ENCODE measurements at regions not wholly inside any gene's neighbourhood (a gene's known extent, or its start where the extent isn't known, plus 50 kb on each side); places are given as distances from the start of the nearest gene placed in this dataset.

DNA sequence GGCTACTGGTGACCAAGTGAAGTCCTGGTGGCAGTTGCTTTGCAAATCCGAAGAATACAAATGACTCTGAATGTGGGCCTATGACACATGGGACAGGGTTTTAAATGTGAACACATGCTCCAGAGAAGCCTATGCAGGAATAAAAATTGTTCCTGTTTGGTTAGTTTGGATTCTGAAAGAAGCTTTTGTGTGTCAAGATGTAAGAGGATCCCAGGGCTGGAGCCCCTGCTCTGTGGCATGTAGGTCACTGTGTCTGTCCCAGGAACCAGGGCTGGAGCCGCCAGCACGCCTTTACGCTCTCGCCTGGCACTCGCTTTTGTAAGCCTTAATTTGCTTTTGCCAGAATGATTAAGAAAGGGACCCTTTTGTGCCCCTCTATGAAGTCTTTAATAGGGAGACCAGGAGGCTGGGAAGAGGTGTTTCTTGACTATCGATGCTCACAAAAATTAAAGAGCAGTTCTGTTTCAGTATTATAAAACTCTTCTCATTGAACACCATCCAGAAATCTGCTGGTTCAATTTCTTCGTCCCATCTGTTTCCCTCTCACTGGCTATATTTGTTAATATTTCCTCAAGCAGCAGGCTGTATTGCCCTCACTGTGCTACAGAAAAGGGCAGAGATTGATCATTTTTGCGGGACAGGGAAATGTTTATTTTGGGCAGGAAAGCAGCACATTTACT lies 532.7 kb upstream of the POU3F3 start (continued):
- TF ChIP-seq CEBPB (IDR thresholded peaks at IDR 0.05) (no peak), HOXB5 (CRISPR knock-in tag; IDR thresholded peaks at IDR 0.05) (no peak), MAFK (IDR thresholded peaks at IDR 0.05; ENCODE audit: partially characterized antibody) (no peak), JUNB (IDR thresholded peaks at IDR 0.05) (no peak), MAZ (IDR thresholded peaks at IDR 0.05; ENCODE audit: borderline replicate concordance, low read depth, low read length) (no peak), RARB (CRISPR knock-in tag; IDR thresholded peaks at IDR 0.05) (no peak)

DNA sequence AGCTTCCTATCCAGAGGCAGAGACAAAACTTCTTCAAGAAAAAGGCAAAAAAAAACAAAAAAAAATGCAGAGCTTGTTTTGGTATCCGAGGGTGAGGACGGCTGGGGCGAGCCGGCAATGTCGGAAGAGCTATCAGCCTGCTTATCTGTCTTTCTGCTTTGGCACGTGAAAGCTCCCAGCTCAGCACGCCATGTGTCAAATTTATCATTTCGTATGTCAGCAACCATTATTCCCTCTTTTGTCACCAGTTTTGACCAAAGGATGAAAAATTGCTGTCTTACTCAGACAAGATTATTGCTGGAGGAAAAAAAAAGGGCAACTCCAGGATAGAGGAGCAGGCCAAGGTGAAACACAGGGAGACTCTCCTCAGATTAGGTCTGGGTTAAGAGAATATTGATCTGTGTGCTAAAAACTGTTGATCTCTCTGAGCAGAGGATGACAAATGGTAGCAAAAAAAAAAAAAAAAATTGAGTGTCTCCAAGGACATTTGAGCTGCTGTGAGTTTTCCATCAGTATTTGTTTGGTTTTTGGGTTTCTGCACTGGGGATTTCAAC lies 532.0 kb upstream of the POU3F3 start:
- Histone ChIP-seq H3K4me3 (no peak overlapping the region), H3K4me2 (no peak overlapping the region), H3K9me3 (no peaks in the 10 kb centered on the region), H3K27ac (no peak overlapping the region), H3K4me1 (no peaks in the 10 kb centered on the region)
- CTCF ChIA-PET, result no interaction called here
- POLR2A ChIA-PET, result no interaction called here
- no peak for DNase-seq (ENCODE audit: low read depth in 1 of 2, low spot score in 1 of 2)
- WGBS (ENCODE audit: missing lambda C conversion rate), result 68% methylated on average over 8 of the region's 8 CpGs
- no peak for ATAC-seq
- TF ChIP-seq, protein P1, sequence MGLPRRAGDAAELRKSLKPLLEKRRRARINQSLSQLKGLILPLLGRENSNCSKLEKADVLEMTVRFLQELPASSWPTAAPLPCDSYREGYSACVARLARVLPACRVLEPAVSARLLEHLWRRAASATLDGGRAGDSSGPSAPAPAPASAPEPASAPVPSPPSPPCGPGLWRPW (IDR thresholded peaks at IDR 0.05), result no peak
- TF ChIP-seq HOXB5 (CRISPR knock-in tag; IDR thresholded peaks at IDR 0.05), result no peak
- TF ChIP-seq RARB (CRISPR knock-in tag; IDR thresholded peaks at IDR 0.05), result no peak
- TF ChIP-seq, protein P2, sequence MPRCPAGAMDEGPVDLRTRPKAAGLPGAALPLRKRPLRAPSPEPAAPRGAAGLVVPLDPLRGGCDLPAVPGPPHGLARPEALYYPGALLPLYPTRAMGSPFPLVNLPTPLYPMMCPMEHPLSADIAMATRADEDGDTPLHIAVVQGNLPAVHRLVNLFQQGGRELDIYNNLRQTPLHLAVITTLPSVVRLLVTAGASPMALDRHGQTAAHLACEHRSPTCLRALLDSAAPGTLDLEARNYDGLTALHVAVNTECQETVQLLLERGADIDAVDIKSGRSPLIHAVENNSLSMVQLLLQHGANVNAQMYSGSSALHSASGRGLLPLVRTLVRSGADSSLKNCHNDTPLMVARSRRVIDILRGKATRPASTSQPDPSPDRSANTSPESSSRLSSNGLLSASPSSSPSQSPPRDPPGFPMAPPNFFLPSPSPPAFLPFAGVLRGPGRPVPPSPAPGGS (IDR thresholded peaks at IDR 0.05), result no peak
- TF ChIP-seq CHD4 (IDR thresholded peaks at IDR 0.05; ENCODE audit: borderline replicate concordance), result no peak
- TF ChIP-seq FOSB (CRISPR knock-in tag; IDR thresholded peaks at IDR 0.05), result no peak
- TF ChIP-seq SMC3 (IDR thresholded peaks at IDR 0.05), result no peak
- no peak for TF ChIP-seq NFE2L2 (conservative IDR thresholded peaks at IDR 0.05; ENCODE audit: low read length)
- TF ChIP-seq, protein P3, sequence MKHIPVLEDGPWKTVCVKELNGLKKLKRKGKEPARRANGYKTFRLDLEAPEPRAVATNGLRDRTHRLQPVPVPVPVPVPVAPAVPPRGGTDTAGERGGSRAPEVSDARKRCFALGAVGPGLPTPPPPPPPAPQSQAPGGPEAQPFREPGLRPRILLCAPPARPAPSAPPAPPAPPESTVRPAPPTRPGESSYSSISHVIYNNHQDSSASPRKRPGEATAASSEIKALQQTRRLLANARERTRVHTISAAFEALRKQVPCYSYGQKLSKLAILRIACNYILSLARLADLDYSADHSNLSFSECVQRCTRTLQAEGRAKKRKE (CRISPR knock-in tag; IDR thresholded peaks at IDR 0.05; ENCODE audit: low read depth), result no peak
- no peak for TF ChIP-seq SREBF2 (IDR thresholded peaks at IDR 0.05)
- no peak for TF ChIP-seq EHF (CRISPR knock-in tag; IDR thresholded peaks at IDR 0.05)
- TF ChIP-seq TFCP2L1 (CRISPR knock-in tag; IDR thresholded peaks at IDR 0.05), result no peak
- no peak for TF ChIP-seq JUN (IDR thresholded peaks at IDR 0.05)
- no peak for TF ChIP-seq HEYL (CRISPR knock-in tag; IDR thresholded peaks at IDR 0.05)
- no peak for TF ChIP-seq CBX8 (IDR thresholded peaks at IDR 0.05)
- TF ChIP-seq ZSCAN20 (CRISPR knock-in tag; IDR thresholded peaks at IDR 0.05), result no peak
- TF ChIP-seq BHLHE40 (IDR thresholded peaks at IDR 0.05; ENCODE audit: low read depth, low read length), result no peak
- TF ChIP-seq POLR2A (IDR thresholded peaks at IDR 0.05; ENCODE audit: low read length), result no peak
- no peak for TF ChIP-seq ZNF302 (CRISPR knock-in tag; IDR thresholded peaks at IDR 0.05)
- no peak for FAIRE-seq

DNA sequence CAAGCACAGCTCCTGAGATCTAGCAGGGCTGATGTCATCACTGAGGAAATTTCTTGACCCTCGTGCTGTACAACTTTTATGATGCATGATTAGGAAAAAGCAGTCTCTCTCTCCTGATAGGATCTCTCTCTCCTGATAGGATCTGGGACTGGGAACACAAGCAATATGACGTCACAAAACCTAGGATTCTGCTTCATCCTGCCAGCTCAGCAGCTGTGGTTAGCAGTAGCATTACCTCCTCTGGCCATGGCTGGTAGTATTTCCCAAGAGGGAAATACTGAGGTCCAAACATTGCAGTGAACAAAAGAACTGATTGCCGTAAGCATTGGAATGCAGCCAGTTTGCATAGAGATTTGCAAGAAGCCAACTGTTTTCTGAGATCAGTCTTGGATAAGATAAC lies 521.2 kb upstream of the POU3F3 start:
- TF ChIP-seq SMC3 (IDR thresholded peaks at IDR 0.05), result no peak
- TF ChIP-seq, protein P4, sequence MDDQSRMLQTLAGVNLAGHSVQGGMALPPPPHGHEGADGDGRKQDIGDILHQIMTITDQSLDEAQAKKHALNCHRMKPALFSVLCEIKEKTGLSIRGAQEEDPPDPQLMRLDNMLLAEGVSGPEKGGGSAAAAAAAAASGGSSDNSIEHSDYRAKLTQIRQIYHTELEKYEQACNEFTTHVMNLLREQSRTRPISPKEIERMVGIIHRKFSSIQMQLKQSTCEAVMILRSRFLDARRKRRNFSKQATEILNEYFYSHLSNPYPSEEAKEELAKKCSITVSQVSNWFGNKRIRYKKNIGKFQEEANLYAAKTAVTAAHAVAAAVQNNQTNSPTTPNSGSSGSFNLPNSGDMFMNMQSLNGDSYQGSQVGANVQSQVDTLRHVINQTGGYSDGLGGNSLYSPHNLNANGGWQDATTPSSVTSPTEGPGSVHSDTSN (IDR thresholded peaks at IDR 0.05), result no peak
- TF ChIP-seq MAFK (IDR thresholded peaks at IDR 0.05; ENCODE audit: partially characterized antibody), result peak; percentile 19
- no peak for TF ChIP-seq HOXB5 (CRISPR knock-in tag; IDR thresholded peaks at IDR 0.05)
- TF ChIP-seq NR3C1 (IDR thresholded peaks at IDR 0.05), result no peak
- FAIRE-seq, result no peak
- POLR2A ChIA-PET, result interaction anchor here (0.6 kb wide), 1 partner anchor 540 kb away, joined by 3 read pairs; no protein-coding TSS in a partner anchor

More for the DNA sequence above, 521.2 kb upstream of the POU3F3 start:
- WGBS (ENCODE audit: missing lambda C conversion rate), result 17% methylated on average over 3 of the region's 3 CpGs
- Histone ChIP-seq H3K4me1 (no peaks in the 10 kb centered on the region), H3K9me3 (no peaks in the 10 kb centered on the region), H3K4me3 (no peak overlapping the region), H3K27ac (no peak overlapping the region), H3K4me2 (no peak overlapping the region)
- CTCF ChIA-PET, result no interaction called here
- peak in 1 of 2 experiments; percentile 64; a peak in 2 of 6 replicates for ATAC-seq
- peak in 1 of 2 experiments; percentile 37 for DNase-seq (ENCODE audit: low read depth in 1 of 2, low spot score in 1 of 2)
